ENCODE measurements at regions not wholly inside any gene's neighbourhood (a gene's known extent, or its start where the extent isn't known, plus 50 kb on each side); places are given as distances from the start of the nearest gene placed in this dataset.

DNA sequence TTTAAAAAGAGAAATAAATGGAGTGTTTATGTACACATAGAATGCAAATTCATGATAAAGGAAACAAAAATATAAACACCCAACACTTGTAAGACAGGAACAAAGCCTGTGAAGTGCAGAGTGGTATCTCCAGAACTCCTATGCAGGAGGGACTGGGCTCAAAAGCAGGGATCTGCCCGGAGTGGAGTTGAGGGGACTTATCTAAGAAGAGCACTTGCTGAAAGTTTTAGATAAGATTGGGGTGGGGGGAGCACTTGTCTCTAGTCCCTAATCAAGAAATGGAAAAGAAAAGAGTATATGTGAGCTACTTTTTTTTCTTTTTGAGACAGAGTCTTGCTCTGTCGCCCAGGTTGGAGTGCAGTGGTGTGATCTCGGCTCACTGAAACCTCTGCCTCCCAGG lies 840.4 kb downstream of the MAT2B start:
- no peak for DNase-seq (ENCODE audit: low read depth)
- TF ChIP-seq, protein P1, sequence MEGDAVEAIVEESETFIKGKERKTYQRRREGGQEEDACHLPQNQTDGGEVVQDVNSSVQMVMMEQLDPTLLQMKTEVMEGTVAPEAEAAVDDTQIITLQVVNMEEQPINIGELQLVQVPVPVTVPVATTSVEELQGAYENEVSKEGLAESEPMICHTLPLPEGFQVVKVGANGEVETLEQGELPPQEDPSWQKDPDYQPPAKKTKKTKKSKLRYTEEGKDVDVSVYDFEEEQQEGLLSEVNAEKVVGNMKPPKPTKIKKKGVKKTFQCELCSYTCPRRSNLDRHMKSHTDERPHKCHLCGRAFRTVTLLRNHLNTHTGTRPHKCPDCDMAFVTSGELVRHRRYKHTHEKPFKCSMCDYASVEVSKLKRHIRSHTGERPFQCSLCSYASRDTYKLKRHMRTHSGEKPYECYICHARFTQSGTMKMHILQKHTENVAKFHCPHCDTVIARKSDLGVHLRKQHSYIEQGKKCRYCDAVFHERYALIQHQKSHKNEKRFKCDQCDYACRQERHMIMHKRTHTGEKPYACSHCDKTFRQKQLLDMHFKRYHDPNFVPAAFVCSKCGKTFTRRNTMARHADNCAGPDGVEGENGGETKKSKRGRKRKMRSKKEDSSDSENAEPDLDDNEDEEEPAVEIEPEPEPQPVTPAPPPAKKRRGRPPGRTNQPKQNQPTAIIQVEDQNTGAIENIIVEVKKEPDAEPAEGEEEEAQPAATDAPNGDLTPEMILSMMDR (IDR thresholded peaks at IDR 0.05; ENCODE audit: insufficient read depth, low read depth, low read length, missing control alignments), result no peak
- H3K4me3 ChIP-seq (ENCODE audit: low read length), result no peak overlapping the region

GRCh38 chr5:164346785-164347630 lies 841.6 kb downstream of the MAT2B start:
- DNase-seq (ENCODE audit: low read depth), result no peak
- TF ChIP-seq, protein P1 (IDR thresholded peaks at IDR 0.05; ENCODE audit: insufficient read depth, low read depth, low read length, missing control alignments), result no peak
- H3K4me3 ChIP-seq (ENCODE audit: low read length), result no peak overlapping the region

DNA sequence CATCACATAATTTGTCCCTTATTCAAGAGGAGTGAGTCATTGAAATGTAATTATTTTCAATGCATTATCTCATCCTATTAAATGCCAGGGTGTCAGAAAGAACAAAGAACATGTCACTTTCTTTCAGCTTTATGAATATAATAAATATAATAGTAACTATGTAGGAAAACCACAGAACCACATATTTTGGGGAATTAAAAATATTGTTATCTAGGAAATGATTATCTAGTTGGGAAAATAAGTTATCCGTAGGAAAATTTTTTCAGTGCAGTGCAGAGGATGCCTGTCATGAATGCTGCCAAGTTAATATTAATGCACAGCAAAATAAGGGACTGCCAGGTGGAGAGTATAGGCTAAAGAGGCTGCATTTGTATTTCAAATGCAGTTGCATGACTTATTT lies 844.8 kb downstream of the MAT2B start:
- DNase-seq (ENCODE audit: low read depth), result no peak
- no peak overlapping the region for H3K4me3 ChIP-seq (ENCODE audit: low read length)
- TF ChIP-seq, protein P1 (IDR thresholded peaks at IDR 0.05; ENCODE audit: insufficient read depth, low read depth, low read length, missing control alignments), result no peak

- H3K4me3 ChIP-seq (ENCODE audit: low read length), result no peak overlapping the region
- DNase-seq (ENCODE audit: low read depth), result no peak
- TF ChIP-seq, protein P1 (IDR thresholded peaks at IDR 0.05; ENCODE audit: insufficient read depth, low read depth, low read length, missing control alignments), result no peak
Observed at GRCh38 chr5:164351245-164351834, 845.9 kb downstream of the MAT2B start.

- no peak overlapping the region for H3K4me3 ChIP-seq (ENCODE audit: low read length)
- no peak for DNase-seq (ENCODE audit: low read depth)
- TF ChIP-seq, protein P1 (IDR thresholded peaks at IDR 0.05; ENCODE audit: insufficient read depth, low read depth, low read length, missing control alignments), result no peak
Observed at GRCh38 chr5:164352695-164353094, 847.3 kb downstream of the MAT2B start.

DNA sequence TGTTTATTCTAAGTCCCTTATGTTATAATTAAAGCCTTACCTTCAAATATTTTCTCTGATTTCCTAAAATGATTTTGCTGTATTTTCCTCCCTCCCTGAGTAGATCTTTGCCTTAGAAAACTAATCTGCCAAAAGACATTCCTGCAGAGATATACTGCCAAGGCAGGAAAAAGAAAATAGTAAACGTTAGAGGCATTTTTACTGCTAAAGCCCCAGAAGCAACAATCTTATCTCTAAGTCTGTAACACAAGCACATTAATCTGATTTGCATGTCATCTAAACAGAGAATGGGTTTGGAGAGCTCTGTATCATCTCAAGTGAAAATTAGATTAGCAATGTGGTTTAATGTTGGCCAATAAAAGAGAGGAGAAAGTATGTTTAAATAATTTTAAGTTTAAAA lies 847.7 kb downstream of the MAT2B start:
- no peak overlapping the region for H3K4me3 ChIP-seq (ENCODE audit: low read length)
- TF ChIP-seq, protein P1 (IDR thresholded peaks at IDR 0.05; ENCODE audit: insufficient read depth, low read depth, low read length, missing control alignments), result no peak
- no peak for DNase-seq (ENCODE audit: low read depth)
